Hematopoietic multipotent progenitor cell treated with erythropoietin and hydrocortisone succinate and interleukin-3 and kit ligand, for 4 days (in vitro differentiated cells): ENCODE measurements at regions not wholly inside any gene's neighbourhood (a gene's known extent, or its start where the extent isn't known, plus 50 kb on each side); places are given as distances from the start of the nearest gene placed in this dataset.
"Not testable (repeated sequence)": the region's sequence is repeated elsewhere in the genome, so short reads cannot be mapped to it uniquely, and the experiment has no call there.

Experiments used
- DNase-seq: peaks from one replicate; pipeline ENCODE4 v3.0.0-alpha.2; 2015

DNA sequence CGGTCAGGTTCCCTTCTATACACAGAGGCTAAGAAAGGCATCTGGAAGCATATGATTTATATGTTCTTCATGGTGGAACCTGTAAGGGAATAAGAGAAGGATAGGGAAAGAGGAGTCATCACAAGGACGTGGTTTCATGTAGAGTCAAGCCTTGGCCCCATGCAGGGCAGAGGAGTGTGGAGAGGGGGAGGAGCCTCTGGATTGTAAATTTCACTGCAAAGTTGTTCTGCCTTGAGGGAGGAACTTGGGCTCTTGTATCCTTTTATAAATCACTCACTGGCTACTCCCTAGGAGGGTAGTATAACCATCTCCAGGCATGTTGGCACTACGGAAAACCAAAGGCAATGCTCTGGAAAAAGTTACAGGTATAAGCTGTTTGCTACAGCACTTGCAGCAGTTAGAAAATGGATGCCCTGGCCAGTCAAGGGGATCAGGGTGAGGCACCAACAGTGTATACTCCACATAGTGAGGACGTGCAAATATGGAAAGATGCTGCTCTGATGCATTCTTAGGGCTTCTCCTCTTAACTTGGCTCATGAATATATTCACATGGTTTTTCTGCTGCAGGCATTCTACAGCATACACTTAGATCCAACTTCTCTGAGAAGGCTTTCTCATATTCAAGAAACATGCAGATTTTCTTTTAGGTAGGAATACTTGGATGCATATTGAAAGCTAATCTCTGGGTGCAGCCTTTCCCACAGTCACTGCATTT, 60.3 kb upstream of the ZNF81 start:
- DNase-seq = no peak

DNA sequence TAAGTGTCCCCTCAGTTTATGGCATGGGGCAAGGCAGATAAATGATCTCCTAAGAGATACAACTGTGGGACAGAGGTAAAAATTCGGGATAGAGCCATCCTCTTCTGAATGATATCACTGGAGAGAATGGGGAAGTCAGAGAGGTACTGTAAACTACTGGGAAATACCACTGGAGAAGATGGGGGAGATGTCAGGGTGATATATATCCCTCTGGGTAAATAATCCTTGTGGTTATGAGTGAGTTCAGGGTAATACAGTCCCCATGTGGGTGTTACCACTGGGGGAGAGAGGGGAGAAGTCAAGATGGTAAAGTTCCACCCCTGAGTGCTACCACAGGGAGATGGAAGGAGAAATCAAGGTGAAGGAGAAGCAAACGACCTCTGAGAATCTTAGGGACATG, 63.9 kb upstream of the ZNF81 start:
- no peak for DNase-seq

GRCh38 chrX:47771473-47771872, 65.2 kb upstream of the ZNF81 start:
- DNase-seq = no peak

- DNase-seq = not testable (repeated sequence)
Measured at GRCh38 chrX:47762826-47763225, 73.9 kb upstream of the ZNF81 start.

DNA sequence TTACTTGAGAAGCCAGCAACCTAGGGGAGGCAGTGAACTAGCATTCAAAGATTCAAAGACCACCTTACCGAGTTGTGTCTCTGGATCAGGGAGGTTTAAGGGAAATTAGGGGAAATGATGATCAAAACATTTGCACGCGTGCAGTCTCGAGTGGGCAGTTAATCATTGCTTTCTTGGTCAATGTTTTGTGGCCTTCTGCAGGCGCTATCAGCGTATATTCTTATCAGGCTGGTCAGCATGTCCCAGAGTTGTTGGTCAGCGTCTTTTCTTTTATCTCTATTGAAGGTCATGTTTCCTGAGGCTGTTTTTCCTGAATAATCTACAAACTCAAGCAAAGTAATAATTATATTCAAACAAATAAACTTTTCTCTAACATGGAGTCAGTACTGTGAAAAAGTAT, 84.0 kb upstream of the ZNF81 start:
- DNase-seq = no peak

DNA sequence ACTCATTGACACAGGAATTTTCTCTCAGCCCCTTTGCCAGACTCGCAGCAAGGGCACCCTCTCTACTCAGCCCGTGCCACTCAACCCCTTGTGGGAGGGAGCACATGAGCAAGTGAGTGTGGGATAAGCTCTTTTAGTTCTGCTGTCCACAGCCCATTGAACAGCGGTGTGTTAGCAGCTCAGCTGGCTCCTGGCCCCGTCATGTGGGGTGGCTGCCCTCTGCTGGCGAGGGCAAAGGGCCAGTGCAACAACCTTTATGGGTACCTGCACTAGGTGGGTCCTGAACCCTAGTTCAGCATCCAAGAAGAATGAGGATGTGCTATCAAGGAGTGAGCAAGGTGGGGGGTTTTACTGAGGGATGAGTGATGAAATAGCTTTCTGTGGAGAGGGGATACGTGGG, 85.0 kb upstream of the ZNF81 start:
- DNase-seq = peak; percentile 70

- no peak for DNase-seq
Measured at GRCh38 chrX:47749185-47749967, 87.3 kb upstream of the ZNF81 start.

GRCh38 chrX:47748576-47748975, 88.1 kb upstream of the ZNF81 start:
- no peak for DNase-seq

DNA sequence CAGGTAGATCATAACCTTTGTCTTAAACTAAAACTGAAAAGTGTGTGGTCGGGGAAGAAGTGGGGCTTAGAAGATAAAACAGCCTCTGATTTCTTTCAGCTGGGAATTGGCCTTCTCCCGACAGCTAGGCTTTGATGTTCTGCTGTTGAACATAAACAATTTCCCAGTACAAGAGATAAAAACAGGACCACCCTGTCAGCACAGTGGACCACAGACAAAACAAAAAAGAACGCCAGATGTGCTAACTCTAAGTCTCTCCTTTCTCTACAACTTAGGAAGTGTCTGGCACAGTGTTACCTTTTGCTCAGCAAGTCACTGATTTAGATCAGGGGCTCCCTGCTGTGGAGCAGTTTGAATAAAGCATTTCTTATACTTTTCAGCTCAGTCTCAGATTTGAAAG, 87.5 kb upstream of the UXT start:
- no peak for DNase-seq

- DNase-seq = no peak
Measured at GRCh38 chrX:47745416-47745815, 86.4 kb upstream of the UXT start.

DNA sequence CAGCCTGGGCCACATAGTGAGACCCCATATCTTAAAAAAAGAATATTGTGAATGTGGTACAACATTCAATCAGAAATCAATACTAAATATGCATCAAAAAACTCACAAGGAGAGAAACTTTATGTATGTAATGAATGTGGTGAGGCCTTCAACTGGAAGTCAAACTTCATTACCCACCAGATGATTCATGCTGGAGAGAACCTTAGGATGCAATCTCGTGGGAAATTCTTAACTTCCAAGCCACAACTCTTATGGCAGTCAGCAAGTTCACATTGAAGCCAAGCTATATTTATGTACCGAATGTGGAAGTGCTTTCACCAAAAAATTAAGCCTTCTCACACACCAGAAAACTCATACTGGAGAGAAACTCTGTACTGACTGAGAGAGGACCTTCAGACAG, 84.5 kb upstream of the UXT start:
- no peak for DNase-seq

- DNase-seq = not testable (repeated sequence)
Measured at GRCh38 chrX:47738870-47739269, 79.9 kb upstream of the UXT start.

GRCh38 chrX:47723689-47724088, 64.7 kb upstream of the UXT start:
- peak; percentile 32 for DNase-seq

DNA sequence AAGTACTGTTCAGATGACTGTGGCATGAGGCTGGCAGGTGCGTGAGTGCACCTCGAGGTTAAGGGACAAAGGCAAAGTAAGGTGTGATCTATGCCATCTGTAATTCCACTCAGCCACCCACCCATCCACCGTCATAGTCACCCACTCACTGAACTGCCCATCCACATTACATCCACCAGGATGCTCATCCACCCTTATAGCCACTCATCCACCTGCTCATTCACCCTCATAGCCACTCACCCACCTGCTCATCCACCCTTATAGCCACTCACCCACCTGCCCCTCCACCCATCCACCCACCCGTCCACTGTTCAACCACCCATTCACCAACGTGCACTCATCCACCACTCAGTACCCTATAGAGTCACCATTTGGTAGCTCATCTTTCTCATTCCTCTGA, 64.1 kb upstream of the UXT start:
- no peak for DNase-seq

- no peak for DNase-seq
Measured at GRCh38 chrX:47722260-47722659, 63.3 kb upstream of the UXT start.

- not testable (repeated sequence) for DNase-seq
Measured at GRCh38 chrX:47715078-47715477, 56.1 kb upstream of the UXT start.

DNA sequence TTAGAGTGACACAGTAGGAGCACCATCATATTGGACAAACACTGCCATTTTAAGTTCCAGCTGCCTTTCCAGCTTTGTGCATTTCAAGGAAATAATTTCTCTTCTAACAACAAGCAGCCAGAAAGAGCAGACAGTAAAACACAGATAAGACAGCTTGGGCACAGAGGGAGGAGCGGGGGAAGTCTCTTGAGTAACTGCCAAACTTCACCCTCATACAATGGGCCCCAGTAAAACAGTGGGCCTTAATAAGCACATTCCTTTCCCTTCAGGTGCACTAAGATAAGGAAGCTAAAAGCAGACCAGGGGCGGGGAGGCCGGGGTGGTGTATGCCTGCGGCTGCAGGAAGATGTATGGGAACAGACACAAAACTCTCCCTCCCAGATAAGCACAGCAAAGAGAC, 53.7 kb upstream of the UXT start:
- peak; percentile 84 for DNase-seq

- DNase-seq = peak; percentile 28
Measured at GRCh38 chrX:47710252-47710651, 51.3 kb upstream of the UXT start.
